ENCODE measurements at regions not wholly inside any gene's neighbourhood (a gene's known extent, or its start where the extent isn't known, plus 50 kb on each side); places are given as distances from the start of the nearest gene placed in this dataset.

GRCh38 chr2:181203916-181204315 lies 223.5 kb downstream of the UBE2E3 start:
- Histone ChIP-seq H3K9ac (ENCODE audit: low read length in 3 of 3) (no peak overlapping the region), H3K27ac (ENCODE audit: low read depth in 2 of 2, low read length in 2 of 2) (no peak overlapping the region), H3K9me3 (ENCODE audit: control insufficient read depth in 2 of 3, insufficient read depth in 1 of 3, low read length in 3 of 3) (peaks cover 0 to 7% (median 0%) of the 10 kb centered on the region in 3 donors), H3K36me3 (ENCODE audit: control insufficient read depth in 2 of 3, insufficient read depth in 3 of 3, low read length in 3 of 3) (no peaks in the 10 kb centered on the region), H3K4me1 (ENCODE audit: control insufficient read depth in 2 of 3, insufficient read depth in 2 of 3, low read depth in 1 of 3, low read length in 3 of 3) (no peaks in the 10 kb centered on the region), H3K4me3 (ENCODE audit: low read length in 3 of 3) (no peak overlapping the region), H3K27me3 (ENCODE audit: control insufficient read depth, insufficient read depth, low read length) (no peaks in the 10 kb centered on the region)
- FAIRE-seq (no peak), DNase-seq (no peak)
- TF ChIP-seq CTCF (IDR thresholded peaks at IDR 0.05; ENCODE audit: borderline replicate concordance, extremely low read depth, insufficient read depth) = no peak
- intact Hi-C loops (cut with DNase I) = no loop called here

GRCh38 chr2:181218401-181218821 lies 238.0 kb downstream of the UBE2E3 start:
- Histone ChIP-seq H3K27me3 (ENCODE audit: control insufficient read depth, insufficient read depth, low read length) (no peaks in the 10 kb centered on the region), H3K36me3 (ENCODE audit: control insufficient read depth in 2 of 3, insufficient read depth in 3 of 3, low read length in 3 of 3) (no peaks in the 10 kb centered on the region), H3K4me1 (ENCODE audit: control insufficient read depth in 2 of 3, insufficient read depth in 2 of 3, low read depth in 1 of 3, low read length in 3 of 3) (no peaks in the 10 kb centered on the region), H3K27ac (ENCODE audit: low read depth in 2 of 2, low read length in 2 of 2) (no peak overlapping the region), H3K4me3 (ENCODE audit: low read length in 3 of 3) (no peak overlapping the region), H3K9ac (ENCODE audit: low read length in 3 of 3) (no peak overlapping the region), H3K9me3 (ENCODE audit: control insufficient read depth in 2 of 3, insufficient read depth in 1 of 3, low read length in 3 of 3) (no peaks in the 10 kb centered on the region)
- intact Hi-C loops (cut with DNase I) = no loop called here
- FAIRE-seq = no peak
- TF ChIP-seq CTCF (IDR thresholded peaks at IDR 0.05; ENCODE audit: borderline replicate concordance, extremely low read depth, insufficient read depth) = no peak
- no peak for DNase-seq

- Histone ChIP-seq H3K36me3 (ENCODE audit: control insufficient read depth in 2 of 3, insufficient read depth in 3 of 3, low read length in 3 of 3) (no peaks in the 10 kb centered on the region), H3K9me3 (ENCODE audit: control insufficient read depth in 2 of 3, insufficient read depth in 1 of 3, low read length in 3 of 3) (no peaks in the 10 kb centered on the region), H3K27me3 (ENCODE audit: control insufficient read depth, insufficient read depth, low read length) (no peaks in the 10 kb centered on the region), H3K9ac (ENCODE audit: low read length in 3 of 3) (no peak overlapping the region), H3K27ac (ENCODE audit: low read depth in 2 of 2, low read length in 2 of 2) (no peak overlapping the region), H3K4me3 (ENCODE audit: low read length in 3 of 3) (no peak overlapping the region), H3K4me1 (ENCODE audit: control insufficient read depth in 2 of 3, insufficient read depth in 2 of 3, low read depth in 1 of 3, low read length in 3 of 3) (no peaks in the 10 kb centered on the region)
- DNase-seq = peak in 2 of 5 donors; percentile 12 to 39
- TF ChIP-seq CTCF (IDR thresholded peaks at IDR 0.05; ENCODE audit: borderline replicate concordance, extremely low read depth, insufficient read depth) = no peak
- intact Hi-C loops (cut with DNase I) = no loop called here
- no peak for FAIRE-seq
Observed at GRCh38 chr2:181223234-181223633, 234.0 kb upstream of the ITGA4 start.

GRCh38 chr2:181224866-181225265 lies 232.3 kb upstream of the ITGA4 start:
- no peak overlapping the region for H3K27ac ChIP-seq (ENCODE audit: low read depth in 2 of 2, low read length in 2 of 2)
- no peaks in the 10 kb centered on the region for H3K27me3 ChIP-seq (ENCODE audit: control insufficient read depth, insufficient read depth, low read length)
- no peak for FAIRE-seq
- H3K4me3 ChIP-seq (ENCODE audit: low read length in 3 of 3) = no peak overlapping the region
- no peak for TF ChIP-seq CTCF (IDR thresholded peaks at IDR 0.05; ENCODE audit: borderline replicate concordance, extremely low read depth, insufficient read depth)
- H3K36me3 ChIP-seq (ENCODE audit: control insufficient read depth in 2 of 3, insufficient read depth in 3 of 3, low read length in 3 of 3) = no peaks in the 10 kb centered on the region
- intact Hi-C loops (cut with DNase I) = no loop called here
- DNase-seq = no peak
- no peak overlapping the region for H3K9ac ChIP-seq (ENCODE audit: low read length in 3 of 3)
- H3K4me1 ChIP-seq (ENCODE audit: control insufficient read depth in 2 of 3, insufficient read depth in 2 of 3, low read depth in 1 of 3, low read length in 3 of 3) = no peaks in the 10 kb centered on the region
- no peaks in the 10 kb centered on the region for H3K9me3 ChIP-seq (ENCODE audit: control insufficient read depth in 2 of 3, insufficient read depth in 1 of 3, low read length in 3 of 3)

Data from kidney (tissue), 13 donors.